Neutrophil (primary cell): ENCODE measurements at regions not wholly inside any gene's neighbourhood (a gene's known extent, or its start where the extent isn't known, plus 50 kb on each side); places are given as distances from the start of the nearest gene placed in this dataset.
A peak's percentile ranks its signal among the peaks of the same experiment; 100 is the strongest.

Experiments
- H3K27ac ChIP-seq: fragments of 200-600 bp; sonication (generic); 2 replicates; pipeline ENCODE4 v1.5.1; 2016; ENCODE audit warnings: mild to moderate bottlenecking, moderate library complexity
- H3K27me3 ChIP-seq: fragments of 200-600 bp; sonication (generic); 2 replicates; pipeline ENCODE4 v1.6.0; 2016; ENCODE audit warnings: mild to moderate bottlenecking
- H3K36me3 ChIP-seq: fragments of 200-600 bp; sonication (generic); 2 replicates; pipeline ENCODE4 v1.5.1; 2017
- H3K4me1 ChIP-seq, 2 experiments: fragments of 200-600 bp in 1 of 2; sonication (generic) in 1 of 2; 1 replicate in 1 of 2; 2 replicates in 1 of 2; pipeline versions ENCODE4 v1.5.1 to v1.6.1; 2013 to 2016; ENCODE audit warnings: low read depth in 1 of 2, low read length in 1 of 2, mild to moderate bottlenecking in 1 of 2, moderate library complexity in 1 of 2; ENCODE audit not compliant: control insufficient read depth in 1 of 2, insufficient read depth in 1 of 2
- H3K4me3 ChIP-seq, 2 experiments: fragments of 200-600 bp in 1 of 2; sonication (generic) in 1 of 2; 1 replicate in 1 of 2; 2 replicates in 1 of 2; pipeline ENCODE4 v1.5.1; 2013 to 2016; ENCODE audit warnings: low read depth in 1 of 2, low read length in 1 of 2, mild to moderate bottlenecking in 1 of 2, moderate library complexity in 1 of 2
- H3K9me3 ChIP-seq: fragments of 200-600 bp; sonication (generic); 2 replicates; pipeline ENCODE4 v1.5.1; 2016
- TF ChIP-seq, protein P1 (sequence below): fragments of 200-600 bp; sonication (generic); IDR thresholded peaks from 2 replicates; pipeline ENCODE4 v1.5.1; 2016; ENCODE audit warnings: antibody characterized with exemption

- peaks cover 32 to 48% of the 10 kb centered on the region in 2 experiments for H3K4me1 ChIP-seq
- no peak overlapping the region for H3K27ac ChIP-seq
- H3K9me3 ChIP-seq = no peaks in the 10 kb centered on the region
- TF ChIP-seq, protein P1, sequence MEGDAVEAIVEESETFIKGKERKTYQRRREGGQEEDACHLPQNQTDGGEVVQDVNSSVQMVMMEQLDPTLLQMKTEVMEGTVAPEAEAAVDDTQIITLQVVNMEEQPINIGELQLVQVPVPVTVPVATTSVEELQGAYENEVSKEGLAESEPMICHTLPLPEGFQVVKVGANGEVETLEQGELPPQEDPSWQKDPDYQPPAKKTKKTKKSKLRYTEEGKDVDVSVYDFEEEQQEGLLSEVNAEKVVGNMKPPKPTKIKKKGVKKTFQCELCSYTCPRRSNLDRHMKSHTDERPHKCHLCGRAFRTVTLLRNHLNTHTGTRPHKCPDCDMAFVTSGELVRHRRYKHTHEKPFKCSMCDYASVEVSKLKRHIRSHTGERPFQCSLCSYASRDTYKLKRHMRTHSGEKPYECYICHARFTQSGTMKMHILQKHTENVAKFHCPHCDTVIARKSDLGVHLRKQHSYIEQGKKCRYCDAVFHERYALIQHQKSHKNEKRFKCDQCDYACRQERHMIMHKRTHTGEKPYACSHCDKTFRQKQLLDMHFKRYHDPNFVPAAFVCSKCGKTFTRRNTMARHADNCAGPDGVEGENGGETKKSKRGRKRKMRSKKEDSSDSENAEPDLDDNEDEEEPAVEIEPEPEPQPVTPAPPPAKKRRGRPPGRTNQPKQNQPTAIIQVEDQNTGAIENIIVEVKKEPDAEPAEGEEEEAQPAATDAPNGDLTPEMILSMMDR = no peak
- no peaks in the 10 kb centered on the region for H3K27me3 ChIP-seq
- no peaks in the 10 kb centered on the region for H3K36me3 ChIP-seq
- H3K4me3 ChIP-seq = no peak overlapping the region
Observed at GRCh38 chr15:69813881-69814280, 283.8 kb downstream of the TLE3 start.

DNA sequence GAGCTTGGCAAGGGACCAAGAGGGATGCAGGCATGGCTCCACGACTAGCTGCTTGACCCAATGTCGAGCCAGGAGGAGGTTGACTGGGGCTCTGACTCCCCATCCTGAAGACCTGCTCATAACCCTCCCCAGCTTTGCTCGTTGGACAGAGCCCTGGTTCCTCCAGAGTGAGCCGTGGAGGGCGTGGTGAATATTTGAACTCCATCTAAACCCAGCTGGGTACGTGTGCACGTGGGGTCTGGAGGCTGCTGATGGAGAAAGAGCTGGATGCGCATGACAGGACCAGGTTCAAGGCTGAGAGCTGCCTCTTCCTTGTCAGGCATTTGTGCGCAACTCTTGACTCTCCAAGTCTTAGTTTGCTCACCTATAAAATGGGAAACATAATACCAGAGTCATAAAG, 282.8 kb downstream of the TLE3 start:
- no peak overlapping the region for H3K27ac ChIP-seq
- H3K9me3 ChIP-seq = no peaks in the 10 kb centered on the region
- H3K27me3 ChIP-seq = no peaks in the 10 kb centered on the region
- H3K4me3 ChIP-seq = no peak overlapping the region
- no peaks in the 10 kb centered on the region for H3K36me3 ChIP-seq
- peaks cover 21 to 37% of the 10 kb centered on the region in 2 experiments for H3K4me1 ChIP-seq
- TF ChIP-seq, protein P1 = no peak

DNA sequence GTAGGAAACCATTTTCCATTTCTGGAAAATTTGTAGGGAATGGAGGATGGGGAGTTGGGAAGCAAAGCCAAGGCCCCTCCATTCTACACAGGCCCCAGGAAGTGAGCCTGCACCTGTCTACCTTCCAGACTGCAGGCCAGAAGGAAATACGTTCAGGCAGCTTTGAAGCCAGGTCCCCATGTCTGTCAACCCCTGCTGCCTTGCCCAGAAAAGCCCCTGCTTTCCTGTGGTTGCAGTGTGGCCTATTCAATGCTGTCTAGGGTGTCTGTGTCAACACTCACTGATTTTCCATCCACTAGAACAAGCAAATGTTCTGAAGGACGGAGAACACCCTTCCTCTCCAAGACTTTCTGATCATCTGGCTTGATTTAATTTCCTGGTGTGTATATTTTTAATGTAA, 281.9 kb downstream of the TLE3 start:
- H3K4me3 ChIP-seq = no peak overlapping the region
- peaks cover 13 to 29% of the 10 kb centered on the region in 2 experiments for H3K4me1 ChIP-seq
- TF ChIP-seq, protein P1 = no peak
- no peaks in the 10 kb centered on the region for H3K36me3 ChIP-seq
- H3K27ac ChIP-seq = no peak overlapping the region
- H3K9me3 ChIP-seq = no peaks in the 10 kb centered on the region
- no peaks in the 10 kb centered on the region for H3K27me3 ChIP-seq

GRCh38 chr15:69816522-69816921, 281.2 kb downstream of the TLE3 start:
- Histone ChIP-seq H3K27me3 (no peaks in the 10 kb centered on the region), H3K4me1 (peaks cover 13 to 25% of the 10 kb centered on the region in 2 experiments), H3K27ac (peak overlapping the region; percentile 43), H3K36me3 (no peaks in the 10 kb centered on the region), H3K9me3 (no peaks in the 10 kb centered on the region), H3K4me3 (no peak overlapping the region)
- TF ChIP-seq, protein P1 = no peak

DNA sequence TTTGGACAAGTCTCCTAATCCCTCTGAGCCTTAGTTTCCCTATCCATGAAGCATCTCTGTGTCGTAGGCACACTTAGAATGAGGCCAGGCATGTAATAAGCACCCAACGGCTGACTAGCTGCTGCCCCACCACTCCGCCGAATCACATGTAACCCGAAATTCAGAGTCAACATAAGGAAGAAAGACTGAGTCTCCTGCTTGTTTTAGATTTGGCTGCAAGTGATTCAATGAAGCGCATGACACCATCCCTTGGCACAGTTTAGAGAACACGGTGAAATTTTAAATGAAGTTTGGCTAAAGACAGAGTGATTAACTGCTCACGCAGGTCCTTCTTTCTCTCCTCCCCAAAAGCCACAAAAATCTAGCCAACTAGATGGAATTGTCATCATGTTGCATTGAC, 279.2 kb downstream of the TLE3 start:
- no peaks in the 10 kb centered on the region for H3K36me3 ChIP-seq
- H3K9me3 ChIP-seq = no peaks in the 10 kb centered on the region
- no peaks in the 10 kb centered on the region for H3K27me3 ChIP-seq
- peaks cover 13 to 16% of the 10 kb centered on the region in 2 experiments for H3K4me1 ChIP-seq
- H3K4me3 ChIP-seq = no peak overlapping the region
- TF ChIP-seq, protein P1 = no peak
- no peak overlapping the region for H3K27ac ChIP-seq

- TF ChIP-seq, protein P1 = no peak
- no peaks in the 10 kb centered on the region for H3K9me3 ChIP-seq
- peaks cover 8 to 11% of the 10 kb centered on the region in 2 experiments for H3K4me1 ChIP-seq
- no peaks in the 10 kb centered on the region for H3K36me3 ChIP-seq
- H3K27ac ChIP-seq = no peak overlapping the region
- H3K4me3 ChIP-seq = no peak overlapping the region
- no peaks in the 10 kb centered on the region for H3K27me3 ChIP-seq
Observed at GRCh38 chr15:69819371-69819770, 278.3 kb downstream of the TLE3 start.
